Esophagus (tissue), 2 donors: ENCODE measurements at regions not wholly inside any gene's neighbourhood (a gene's known extent, or its start where the extent isn't known, plus 50 kb on each side); places are given as distances from the start of the nearest gene placed in this dataset.

ENCODE experiments used
- H3K27ac ChIP-seq, 2 donors: one replicate each; pipeline ENCODE4 v1.5.1; 2013; ENCODE audit warnings: low read depth in 2 of 2, mild to moderate bottlenecking in 2 of 2, inconsistent platforms in 1 of 2, low read length in 1 of 2, moderate library complexity in 1 of 2
- H3K27me3 ChIP-seq, 2 donors: one replicate each; pipeline ENCODE4 v1.6.1; 2013; ENCODE audit warnings: low read length in 2 of 2, control low read depth in 1 of 2, mild to moderate bottlenecking in 1 of 2; ENCODE audit not compliant: insufficient read depth in 2 of 2, control insufficient read depth in 1 of 2
- H3K36me3 ChIP-seq, 2 donors: one replicate each; pipeline ENCODE4 v1.6.1; 2013; ENCODE audit warnings: low read length in 1 of 2; ENCODE audit not compliant: control insufficient read depth in 2 of 2, insufficient read depth in 2 of 2
- H3K4me1 ChIP-seq, 2 donors: one replicate each; pipeline ENCODE4 v1.6.1; 2013; ENCODE audit warnings: low read length in 1 of 2; ENCODE audit not compliant: control insufficient read depth in 2 of 2, insufficient read depth in 2 of 2
- H3K4me3 ChIP-seq, 2 donors: one replicate each; pipeline ENCODE4 v1.5.1; 2013; ENCODE audit warnings: low read length in 2 of 2, mild to moderate bottlenecking in 2 of 2, low read depth in 1 of 2, moderate library complexity in 1 of 2
- H3K9me3 ChIP-seq, 2 donors: one replicate each; pipeline ENCODE4 v1.6.1; 2013; ENCODE audit warnings: mild to moderate bottlenecking in 2 of 2, low read depth in 1 of 2, low read length in 1 of 2, moderate library complexity in 1 of 2; ENCODE audit not compliant: control insufficient read depth in 2 of 2, insufficient read depth in 1 of 2
- WGBS, 2 donors: extraction: QIAGEN DNeasy Blood & Tissue Kit; methylation state at CpG; one replicate each; pipeline ENCODE4 v1.1.7; 2013; 5-methylcytosine and 5-hydroxymethylcytosine counted together
- donor health status: healthy with polysubstance abuse.
- donor health status: Bipolar disorder and iron deficiency.

DNA sequence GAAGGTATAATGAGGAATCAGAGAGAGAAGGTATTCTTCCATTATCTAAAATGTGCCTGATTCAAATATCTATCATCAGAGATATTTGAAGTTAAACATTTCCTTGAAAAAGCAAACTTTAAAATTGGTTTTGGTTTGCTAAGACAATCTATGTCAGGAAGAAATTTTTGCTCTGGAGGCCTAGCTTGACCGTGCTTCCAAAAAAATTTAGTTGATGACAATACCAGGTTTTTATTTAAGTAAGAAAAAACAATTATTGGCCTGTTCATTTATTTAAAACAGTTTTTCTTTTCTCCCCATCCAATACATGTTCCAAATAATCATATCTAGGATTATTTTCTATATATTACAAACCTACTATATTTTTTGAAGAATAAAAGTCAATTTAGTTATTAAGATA lies 75.3 kb downstream of the OTOL1 start:
- H3K4me3 ChIP-seq, result no peak overlapping the region
- H3K27me3 ChIP-seq, result no peaks in the 10 kb centered on the region
- H3K36me3 ChIP-seq, result no peaks in the 10 kb centered on the region
- 86% methylated on average over 1 of the region's 1 CpG for WGBS, 2 donors
- no peak overlapping the region for H3K27ac ChIP-seq
- H3K4me1 ChIP-seq, result no peaks in the 10 kb centered on the region
- no peaks in the 10 kb centered on the region for H3K9me3 ChIP-seq

DNA sequence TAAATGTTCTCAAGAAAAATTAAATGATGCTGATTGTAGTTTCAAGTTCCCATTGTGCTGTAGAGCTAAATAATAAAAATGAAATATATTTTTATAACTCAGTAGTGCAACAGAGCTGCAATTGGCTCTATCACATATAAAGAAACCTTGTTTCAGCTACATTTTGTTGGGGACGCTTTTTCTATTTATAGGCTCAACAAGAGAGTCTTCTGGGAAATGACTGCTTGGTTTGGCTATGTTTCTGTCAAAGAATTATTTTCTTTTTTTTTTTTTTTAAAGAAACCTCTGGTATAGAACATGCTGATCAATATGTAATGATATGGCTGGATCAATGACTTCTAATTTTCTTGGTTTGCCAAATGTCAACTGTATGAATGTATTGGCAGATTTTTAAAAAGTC lies 76.5 kb downstream of the OTOL1 start:
- no peaks in the 10 kb centered on the region for H3K4me1 ChIP-seq
- H3K4me3 ChIP-seq, result no peak overlapping the region
- H3K27me3 ChIP-seq, result no peaks in the 10 kb centered on the region
- WGBS, 2 donors, result 71 to 78% methylated on average over 1 of the region's 1 CpG
- no peaks in the 10 kb centered on the region for H3K9me3 ChIP-seq
- H3K36me3 ChIP-seq, result no peaks in the 10 kb centered on the region
- no peak overlapping the region for H3K27ac ChIP-seq

DNA sequence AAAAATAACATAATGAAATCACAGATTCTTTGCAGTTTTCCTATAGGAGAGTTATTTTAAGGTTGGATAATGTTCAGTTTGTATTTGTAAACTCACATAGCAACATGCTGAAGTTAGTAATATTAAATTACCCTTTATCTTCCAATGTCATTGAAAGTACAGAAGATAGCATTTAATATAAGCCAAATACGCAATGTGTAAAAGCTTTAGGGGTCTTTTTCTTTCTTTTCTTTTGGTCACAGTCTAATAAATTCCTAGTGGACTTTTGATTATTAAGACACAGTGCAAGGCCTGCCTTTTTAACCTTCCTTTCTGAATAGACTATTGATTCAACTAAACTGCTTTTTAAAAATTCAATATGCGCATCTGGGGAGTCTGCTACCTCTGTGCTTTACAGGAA lies 79.3 kb downstream of the OTOL1 start:
- H3K4me1 ChIP-seq, result no peaks in the 10 kb centered on the region
- H3K27ac ChIP-seq, result no peak overlapping the region
- no peaks in the 10 kb centered on the region for H3K27me3 ChIP-seq
- no peaks in the 10 kb centered on the region for H3K36me3 ChIP-seq
- no peaks in the 10 kb centered on the region for H3K9me3 ChIP-seq
- H3K4me3 ChIP-seq, result no peak overlapping the region
- WGBS, 2 donors, result 90 to 91% methylated on average over 2 of the region's 2 CpGs

DNA sequence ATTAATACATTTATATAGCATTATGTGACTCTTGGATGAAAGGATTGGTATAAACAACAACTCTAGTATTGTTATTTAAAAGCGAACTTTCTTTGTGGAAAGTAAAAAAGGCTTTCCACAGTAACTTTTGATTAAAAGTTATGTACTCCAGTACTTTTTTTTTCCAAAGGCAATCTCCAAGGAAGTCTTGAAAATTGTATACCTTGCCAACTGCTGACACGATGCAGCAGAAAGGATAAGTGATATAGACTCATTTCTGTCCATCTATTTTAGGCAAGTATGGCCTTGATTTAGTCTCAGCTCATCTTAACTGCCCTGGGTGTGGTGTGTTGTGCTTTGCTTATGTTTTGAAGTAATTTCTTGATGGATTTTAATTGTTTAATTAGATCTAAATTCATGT lies 79.7 kb downstream of the OTOL1 start:
- Histone ChIP-seq H3K27ac (no peak overlapping the region), H3K4me1 (no peaks in the 10 kb centered on the region), H3K36me3 (no peaks in the 10 kb centered on the region), H3K4me3 (no peak overlapping the region), H3K27me3 (no peaks in the 10 kb centered on the region), H3K9me3 (no peaks in the 10 kb centered on the region)
- whole genome bisulfite sequencing, 2 donors, result 58 to 64% methylated on average over 2 of the region's 2 CpGs

DNA sequence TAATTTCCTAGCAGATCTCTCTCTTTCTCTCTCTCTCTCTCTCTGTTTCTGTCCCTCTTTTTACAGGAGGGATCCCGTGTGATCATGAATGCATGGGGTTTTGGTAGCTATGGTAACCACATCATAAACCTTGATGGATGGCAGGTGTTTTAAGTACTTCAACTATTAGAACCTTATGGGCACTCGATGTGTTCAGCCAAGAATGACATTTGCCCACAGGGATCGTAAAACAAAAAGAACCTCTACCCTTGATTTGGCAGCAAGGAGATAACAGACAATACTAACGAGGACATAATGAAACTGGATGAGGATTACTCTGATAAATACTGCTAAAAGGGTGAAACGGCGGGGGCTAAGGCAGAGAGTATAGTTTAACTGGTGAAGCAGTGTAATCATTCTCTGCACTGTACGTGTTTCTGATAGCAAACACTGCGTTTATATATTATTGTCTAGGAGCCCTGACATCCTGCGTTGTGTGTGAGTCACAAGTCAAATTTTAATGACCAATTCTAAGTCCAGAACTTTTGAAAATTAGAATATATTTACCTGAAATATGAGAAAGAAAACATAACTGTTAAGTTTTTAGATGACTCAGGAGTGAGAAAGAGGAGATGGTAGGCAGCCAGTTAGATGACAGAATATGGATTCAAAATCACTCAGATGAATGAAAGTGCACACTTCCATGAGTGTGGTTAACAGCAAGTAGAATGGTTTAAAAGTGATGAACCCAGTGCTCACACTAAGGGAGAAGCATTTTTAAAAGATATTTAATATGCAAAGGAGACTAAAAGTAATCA lies 80.3 kb downstream of the OTOL1 start:
- no peaks in the 10 kb centered on the region for H3K9me3 ChIP-seq
- H3K4me3 ChIP-seq, result no peak overlapping the region
- H3K36me3 ChIP-seq, result no peaks in the 10 kb centered on the region
- H3K4me1 ChIP-seq, result no peaks in the 10 kb centered on the region
- no peaks in the 10 kb centered on the region for H3K27me3 ChIP-seq
- no peak overlapping the region for H3K27ac ChIP-seq
- WGBS, 2 donors, result 52 to 57% methylated on average over 9 of the region's 9 CpGs

DNA sequence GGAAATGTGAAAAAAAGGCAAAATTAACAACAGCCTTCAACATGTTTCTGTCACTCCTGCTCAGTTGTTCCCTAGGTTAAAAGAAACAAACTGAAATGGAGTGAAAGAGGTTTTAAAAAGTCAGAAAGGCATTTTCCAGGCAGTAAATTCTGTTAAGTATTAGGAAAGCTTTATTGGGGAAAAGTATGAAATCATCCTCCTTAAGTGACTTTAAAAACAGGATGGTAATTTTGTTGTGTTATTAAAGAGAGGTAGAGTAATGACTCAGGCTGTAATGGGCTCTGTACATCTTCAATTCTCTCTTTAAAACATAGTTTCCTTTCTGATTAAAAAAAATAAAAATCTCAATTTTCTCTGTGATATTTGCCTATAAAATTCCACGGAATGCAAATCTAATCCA lies 81.1 kb downstream of the OTOL1 start:
- no peaks in the 10 kb centered on the region for H3K27me3 ChIP-seq
- no peaks in the 10 kb centered on the region for H3K36me3 ChIP-seq
- WGBS, 2 donors, result 44 to 78% methylated on average over 1 of the region's 1 CpG
- no peaks in the 10 kb centered on the region for H3K4me1 ChIP-seq
- no peaks in the 10 kb centered on the region for H3K9me3 ChIP-seq
- H3K27ac ChIP-seq, result no peak overlapping the region
- H3K4me3 ChIP-seq, result no peak overlapping the region

DNA sequence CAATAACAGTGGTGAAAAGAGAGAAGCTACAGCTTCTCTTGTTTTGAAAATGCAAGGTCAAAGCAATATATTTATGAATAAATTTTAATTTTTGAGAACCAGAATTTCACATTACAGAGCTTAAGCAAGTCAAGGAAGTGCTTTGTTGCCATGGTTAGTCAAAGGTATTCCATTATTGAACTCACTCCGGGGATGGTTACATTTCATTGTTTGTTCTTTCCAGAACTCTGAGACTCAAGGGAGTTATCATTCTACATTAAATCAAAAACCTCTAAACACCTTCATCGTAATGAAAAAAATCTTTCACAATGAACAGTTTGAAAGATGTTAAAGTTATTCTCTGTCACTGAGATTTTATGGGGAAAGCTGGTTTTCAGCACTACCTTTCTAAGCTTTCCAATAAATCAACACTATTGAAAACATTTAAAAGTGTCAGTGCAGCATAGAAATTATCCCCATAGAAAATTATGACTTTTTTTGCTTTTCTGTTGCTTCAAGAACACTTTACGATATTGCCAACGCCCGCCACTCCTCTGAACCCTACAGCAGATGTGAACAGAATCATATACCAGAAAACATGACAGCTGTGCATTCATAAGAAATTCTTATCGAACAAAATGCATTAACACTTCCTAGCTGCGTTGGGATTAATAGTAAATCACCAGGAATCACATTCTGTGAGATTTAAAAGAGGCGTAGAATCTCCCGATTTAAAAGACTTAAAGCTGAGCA lies 83.0 kb downstream of the OTOL1 start:
- Histone ChIP-seq H3K27ac (no peak overlapping the region), H3K36me3 (no peaks in the 10 kb centered on the region), H3K27me3 (no peaks in the 10 kb centered on the region), H3K9me3 (no peaks in the 10 kb centered on the region), H3K4me1 (no peaks in the 10 kb centered on the region), H3K4me3 (no peak overlapping the region)
- WGBS, 2 donors, result 58 to 59% methylated on average over 9 of the region's 9 CpGs

DNA sequence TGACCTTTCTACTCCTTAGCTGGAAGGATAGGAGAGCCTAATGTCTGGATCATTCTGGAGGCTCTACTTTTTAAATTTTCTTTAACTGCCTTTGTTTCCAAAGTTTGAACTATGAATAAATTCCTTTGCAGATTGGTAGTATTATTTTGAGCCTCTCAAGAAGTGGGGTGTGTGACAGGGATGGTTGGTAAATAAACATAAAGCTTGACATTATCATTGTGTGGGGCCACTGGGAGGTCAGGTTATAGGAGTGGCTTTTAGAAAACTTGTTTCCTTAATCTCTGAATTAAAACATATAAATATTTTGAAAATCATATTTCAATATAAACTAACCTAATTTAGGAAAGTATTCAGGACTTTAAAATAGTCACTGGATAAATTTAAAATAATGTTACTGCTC lies 89.3 kb downstream of the OTOL1 start:
- no peaks in the 10 kb centered on the region for H3K27me3 ChIP-seq
- H3K36me3 ChIP-seq, result no peaks in the 10 kb centered on the region
- peaks cover 0 to 4% of the 10 kb centered on the region in 2 donors for H3K9me3 ChIP-seq
- no peak overlapping the region for H3K27ac ChIP-seq
- H3K4me1 ChIP-seq, result no peaks in the 10 kb centered on the region
- H3K4me3 ChIP-seq, result no peak overlapping the region

DNA sequence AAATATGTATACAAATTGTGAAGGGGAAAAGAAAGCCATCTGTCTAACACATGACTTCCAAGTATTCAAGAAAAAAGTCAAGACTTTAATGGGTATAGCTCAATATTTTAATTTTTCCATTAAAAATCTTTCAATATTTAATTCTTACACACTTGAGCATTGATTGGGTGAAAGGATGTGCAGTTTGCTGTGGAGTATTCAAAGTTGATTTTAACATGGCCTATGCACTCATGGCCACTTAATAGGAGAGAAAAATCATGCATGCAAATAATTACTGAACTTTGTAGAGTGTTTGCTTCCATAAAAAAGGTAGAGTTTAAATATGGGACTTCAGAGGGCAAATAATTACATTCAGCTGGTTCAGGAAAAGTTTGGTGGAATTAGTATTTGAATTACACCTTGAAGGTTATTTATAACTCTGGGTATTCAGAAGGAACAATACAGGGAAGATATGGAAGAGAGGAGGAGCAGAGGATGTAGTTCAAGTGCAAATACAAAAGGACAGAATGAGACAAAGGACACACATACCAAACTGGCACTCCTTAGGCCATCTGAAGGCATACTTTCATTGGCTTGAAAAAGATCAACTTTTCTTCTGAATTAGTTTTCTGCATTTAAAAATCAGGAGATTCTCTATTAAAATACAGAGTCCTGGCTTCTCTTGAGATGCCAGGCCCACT lies 90.1 kb downstream of the OTOL1 start:
- no peak overlapping the region for H3K4me3 ChIP-seq
- no peak overlapping the region for H3K27ac ChIP-seq
- no peaks in the 10 kb centered on the region for H3K27me3 ChIP-seq
- no peaks in the 10 kb centered on the region for H3K4me1 ChIP-seq
- peaks cover 0 to 4% of the 10 kb centered on the region in 2 donors for H3K9me3 ChIP-seq
- H3K36me3 ChIP-seq, result no peaks in the 10 kb centered on the region
